Progenitor cell of endocrine pancreas (in vitro differentiated cells): ENCODE measurements at regions not wholly inside any gene's neighbourhood (a gene's known extent, or its start where the extent isn't known, plus 50 kb on each side); places are given as distances from the start of the nearest gene placed in this dataset.
"Not testable (repeated sequence)": the region's sequence is repeated elsewhere in the genome, so short reads cannot be mapped to it uniquely, and the experiment has no call there.

Experiments used
- DNase-seq: peaks from one replicate; pipeline ENCODE4 v3.0.0; 2021; ENCODE audit warnings: low spot score; ENCODE audit not compliant: unreplicated experiment
- H3K27ac Mint-ChIP-seq: 2 replicates; pipeline ENCODE4 v1.8.0; 2021; ENCODE audit warnings: mild to moderate bottlenecking, moderate library complexity, mixed read lengths
- H3K27me3 Mint-ChIP-seq: 2 replicates; pipeline ENCODE4 v1.8.0; 2021; ENCODE audit warnings: mixed read lengths
- H3K36me3 Mint-ChIP-seq: 2 replicates; pipeline ENCODE4 v1.8.0; 2022; ENCODE audit warnings: mixed read lengths; ENCODE audit not compliant: insufficient read depth
- H3K4me1 Mint-ChIP-seq: 2 replicates; pipeline ENCODE4 v1.8.0; 2021; ENCODE audit warnings: low read depth, mixed read lengths
- H3K4me3 Mint-ChIP-seq: 2 replicates; pipeline ENCODE4 v1.8.0; 2021; ENCODE audit warnings: low read depth, mild to moderate bottlenecking, moderate library complexity, mixed read lengths
- H3K9me3 Mint-ChIP-seq: 2 replicates; pipeline ENCODE4 v1.8.0; 2021; ENCODE audit warnings: low read depth, mixed read lengths
- CTCF ChIP-seq: fragments of 200-600 bp; sonication (generic); IDR thresholded peaks from one replicate; pipeline ENCODE4 v1.5.0; 2021; ENCODE audit warnings: antibody characterized with exemption, mild to moderate bottlenecking; ENCODE audit not compliant: unreplicated experiment

GRCh38 chr2:94725543-94725942, 145.7 kb upstream of the TEKT4 start:
- DNase-seq, result no peak
- no peaks in the 10 kb centered on the region for H3K27me3 Mint-ChIP-seq
- no peak for TF ChIP-seq CTCF
- H3K27ac Mint-ChIP-seq, result no peak overlapping the region
- no peaks in the 10 kb centered on the region for H3K4me1 Mint-ChIP-seq
- no peak overlapping the region for H3K4me3 Mint-ChIP-seq
- peaks cover 1% of the 10 kb centered on the region for H3K36me3 Mint-ChIP-seq
- H3K9me3 Mint-ChIP-seq, result peaks cover 39% of the 10 kb centered on the region

GRCh38 chr2:94735536-94735935, 135.7 kb upstream of the TEKT4 start:
- H3K4me1 Mint-ChIP-seq, H3K4me3 Mint-ChIP-seq, DNase-seq: not testable (repeated sequence)

GRCh38 chr2:94737145-94737544, 134.1 kb upstream of the TEKT4 start:
- not testable (repeated sequence) for DNase-seq, H3K4me1 Mint-ChIP-seq, H3K27me3 Mint-ChIP-seq, H3K4me3 Mint-ChIP-seq, H3K27ac Mint-ChIP-seq, H3K36me3 Mint-ChIP-seq
- H3K9me3 Mint-ChIP-seq, result peaks cover 21% of the 10 kb centered on the region

More at GRCh38 chr2:94735536-94735935, 135.7 kb upstream of the TEKT4 start:
- not testable (repeated sequence) for H3K36me3 Mint-ChIP-seq, H3K27ac Mint-ChIP-seq, H3K27me3 Mint-ChIP-seq
- H3K9me3 Mint-ChIP-seq, result peaks cover 20% of the 10 kb centered on the region

GRCh38 chr2:94737736-94738342, 133.4 kb upstream of the TEKT4 start:
- not testable (repeated sequence) for H3K36me3 Mint-ChIP-seq, H3K4me1 Mint-ChIP-seq, H3K27me3 Mint-ChIP-seq, DNase-seq, H3K27ac Mint-ChIP-seq, H3K4me3 Mint-ChIP-seq
- peaks cover 25% of the 10 kb centered on the region for H3K9me3 Mint-ChIP-seq

GRCh38 chr2:94753466-94753998, 117.7 kb upstream of the TEKT4 start:
- peaks cover 51% of the 10 kb centered on the region for H3K9me3 Mint-ChIP-seq
- no peaks in the 10 kb centered on the region for H3K27me3 Mint-ChIP-seq
- H3K4me3 Mint-ChIP-seq, result no peak overlapping the region

GRCh38 chr2:94758546-94758945, 112.7 kb upstream of the TEKT4 start:
- DNase-seq, result no peak
- TF ChIP-seq CTCF, result no peak
- H3K4me3 Mint-ChIP-seq, result no peak overlapping the region
- H3K4me1 Mint-ChIP-seq, result no peaks in the 10 kb centered on the region
- H3K27ac Mint-ChIP-seq, result no peak overlapping the region
- peaks cover 7% of the 10 kb centered on the region for H3K36me3 Mint-ChIP-seq
- H3K9me3 Mint-ChIP-seq, result peaks cover 43% of the 10 kb centered on the region
- no peaks in the 10 kb centered on the region for H3K27me3 Mint-ChIP-seq

More at GRCh38 chr2:94753466-94753998, 117.7 kb upstream of the TEKT4 start:
- no peak for DNase-seq
- TF ChIP-seq CTCF, result no peak
- H3K36me3 Mint-ChIP-seq, result peaks cover 2% of the 10 kb centered on the region
- no peak overlapping the region for H3K27ac Mint-ChIP-seq
- no peaks in the 10 kb centered on the region for H3K4me1 Mint-ChIP-seq

- H3K4me3 Mint-ChIP-seq, result no peak overlapping the region
- H3K9me3 Mint-ChIP-seq, result peaks cover 42% of the 10 kb centered on the region
- no peaks in the 10 kb centered on the region for H3K4me1 Mint-ChIP-seq
- no peak for DNase-seq
- no peak overlapping the region for H3K27ac Mint-ChIP-seq
- peaks cover 7% of the 10 kb centered on the region for H3K36me3 Mint-ChIP-seq
- no peak for TF ChIP-seq CTCF
- H3K27me3 Mint-ChIP-seq, result no peaks in the 10 kb centered on the region
These were observed 112.0 kb upstream of the TEKT4 start for GRCh38 chr2:94759211-94759610.
